Keratinocyte (primary cell): ENCODE measurements at regions not wholly inside any gene's neighbourhood (a gene's known extent, or its start where the extent isn't known, plus 50 kb on each side); places are given as distances from the start of the nearest gene placed in this dataset.

Experiments used
- DNase-seq: peaks from one replicate; pipeline ENCODE4 v3.0.0-alpha.2; 2011; ENCODE audit warnings: low read depth, missing footprints, low spot score
- FAIRE-seq: peaks from 2 replicates; lab custom pipeline; 2011; peaks lifted over from hg19 to GRCh38; lab: Jason Lieb, UNC
- H2AFZ ChIP-seq: 2 replicates; pipeline ENCODE4 v1.6.0; 2012; ENCODE audit warnings: low read length, control low read depth, inconsistent platforms; ENCODE audit not compliant: control insufficient read depth
- H3K27ac ChIP-seq: 2 replicates; pipeline ENCODE4 v1.5.1; 2011; ENCODE audit warnings: low read length; ENCODE audit not compliant: control insufficient read depth, insufficient read depth
- H3K27me3 ChIP-seq: 3 replicates; pipeline ENCODE4 v1.6.0; 2011; ENCODE audit warnings: low read length; ENCODE audit not compliant: control insufficient read depth, insufficient read depth; ENCODE audit errors: extremely low read depth
- H3K36me3 ChIP-seq, 2 experiments: 2 replicates in 1 of 2; 3 replicates in 1 of 2; pipeline ENCODE4 v1.5.1; 2011; ENCODE audit warnings: low read length in 2 of 2, mild to moderate bottlenecking in 1 of 2; ENCODE audit not compliant: control insufficient read depth in 2 of 2, insufficient read depth in 2 of 2; ENCODE audit errors: extremely low read depth in 1 of 2
- H3K4me1 ChIP-seq: 3 replicates; pipeline ENCODE4 v1.5.1; 2011; ENCODE audit warnings: low read length; ENCODE audit not compliant: control insufficient read depth, insufficient read depth; ENCODE audit errors: extremely low read depth
- H3K4me2 ChIP-seq: 3 replicates; pipeline ENCODE4 v1.6.0; 2011; ENCODE audit warnings: low read depth, low read length; ENCODE audit not compliant: control insufficient read depth, insufficient read depth; ENCODE audit errors: extremely low read depth
- H3K4me3 ChIP-seq, 3 experiments: fragments of 200-600 bp in 1 of 3; sonication (generic) in 1 of 3; 2 replicates in 2 of 3; 3 replicates in 1 of 3; pipeline ENCODE4 v1.5.1; 2011 to 2016; ENCODE audit warnings: low read length in 3 of 3, mild to moderate bottlenecking in 3 of 3, control low read depth in 2 of 3, inconsistent platforms in 1 of 3, low read depth in 1 of 3, mixed read lengths in 1 of 3, mixed run types in 1 of 3, moderate library complexity in 1 of 3; ENCODE audit not compliant: control insufficient read depth in 2 of 3, insufficient read depth in 2 of 3; ENCODE audit errors: extremely low read depth in 1 of 3
- H3K79me2 ChIP-seq: 2 replicates; pipeline ENCODE4 v1.6.0; 2012; ENCODE audit warnings: low read length; ENCODE audit not compliant: control insufficient read depth, insufficient read depth
- H3K9ac ChIP-seq: 3 replicates; pipeline ENCODE4 v1.6.0; 2011; ENCODE audit warnings: low read length; ENCODE audit not compliant: control insufficient read depth, insufficient read depth; ENCODE audit errors: extremely low read depth
- H3K9me1 ChIP-seq: 3 replicates; pipeline ENCODE4 v1.6.0; 2011; ENCODE audit warnings: low read length; ENCODE audit not compliant: control insufficient read depth, insufficient read depth; ENCODE audit errors: extremely low read depth
- H3K9me3 ChIP-seq: 2 replicates; pipeline ENCODE4 v1.5.1; 2012; ENCODE audit warnings: low read depth, low read length; ENCODE audit not compliant: control insufficient read depth
- H4K20me1 ChIP-seq: 3 replicates; pipeline ENCODE4 v1.6.0; 2011; ENCODE audit warnings: low read length; ENCODE audit not compliant: control insufficient read depth, insufficient read depth; ENCODE audit errors: extremely low read depth
- CTCF ChIP-seq, 3 experiments: IDR thresholded peaks in 1 of 3; conservative IDR thresholded peaks in 1 of 3; optimal IDR thresholded peaks in 1 of 3; 2 replicates in 2 of 3; 3 replicates in 1 of 3; pipeline versions ENCODE3 to v1.5.1; 2011; ENCODE audit warnings: low read length in 3 of 3, mild to moderate bottlenecking in 3 of 3, moderate library complexity in 2 of 3, control low read depth in 1 of 3, inconsistent platforms in 1 of 3; ENCODE audit not compliant: insufficient read depth in 2 of 3; ENCODE audit errors: extremely low read depth in 1 of 3
- EZH2 ChIP-seq: IDR thresholded peaks from one replicate; pipeline ENCODE4 v1.6.1; 2012; ENCODE audit warnings: inconsistent platforms, mild to moderate bottlenecking, low read length, moderate library complexity
- dilution Hi-C: fragments of 300-500 bp; cut with MboI; formaldehyde crosslinking; loops from one replicate; pipeline ENCODE4 v1.7.0; 2020; ENCODE audit warnings: low sequenced_read_pairs; ENCODE audit not compliant: extremely low pct_ligation_motif_present

GRCh38 chrX:13123247-13123856, 78.9 kb upstream of the FAM9C start:
- H4K20me1 ChIP-seq = no peaks in the 10 kb centered on the region
- H3K4me3 ChIP-seq = no peak overlapping the region
- no peak overlapping the region for H3K27ac ChIP-seq
- H3K9me1 ChIP-seq = no peaks in the 10 kb centered on the region
- H3K27me3 ChIP-seq = no peaks in the 10 kb centered on the region
- H2AFZ ChIP-seq = no peak overlapping the region
- H3K36me3 ChIP-seq = no peaks in the 10 kb centered on the region
- no peaks in the 10 kb centered on the region for H3K9me3 ChIP-seq
- no peaks in the 10 kb centered on the region for H3K79me2 ChIP-seq
- H3K4me1 ChIP-seq = peaks cover 12% of the 10 kb centered on the region
- TF ChIP-seq EZH2 (no peak), CTCF (optimal IDR thresholded peaks at IDR 0.05 in 1 of 3, IDR thresholded peaks at IDR 0.05 in 1 of 3, conservative IDR thresholded peaks at IDR 0.05 in 1 of 3; ENCODE audit: extremely low read depth in 1 of 3, insufficient read depth in 2 of 3, low read length in 3 of 3) (no peak)
- no peak overlapping the region for H3K4me2 ChIP-seq
- H3K9ac ChIP-seq = no peak overlapping the region
- DNase-seq (no peak), FAIRE-seq (no peak)
- dilution Hi-C loops = no loop called here

- Histone ChIP-seq H3K4me2 (no peak overlapping the region), H4K20me1 (no peaks in the 10 kb centered on the region), H3K9ac (no peak overlapping the region), H3K27me3 (no peaks in the 10 kb centered on the region), H3K9me3 (no peaks in the 10 kb centered on the region), H3K36me3 (no peaks in the 10 kb centered on the region), H3K4me1 (peaks cover 4% of the 10 kb centered on the region), H2AFZ (no peak overlapping the region), H3K27ac (no peak overlapping the region), H3K9me1 (no peaks in the 10 kb centered on the region), H3K4me3 (no peak overlapping the region), H3K79me2 (no peaks in the 10 kb centered on the region)
- DNase-seq (no peak), FAIRE-seq (no peak)
- dilution Hi-C loops = no loop called here
- TF ChIP-seq CTCF (optimal IDR thresholded peaks at IDR 0.05 in 1 of 3, IDR thresholded peaks at IDR 0.05 in 1 of 3, conservative IDR thresholded peaks at IDR 0.05 in 1 of 3; ENCODE audit: extremely low read depth in 1 of 3, insufficient read depth in 2 of 3, low read length in 3 of 3) (no peak), EZH2 (no peak)
Measured at GRCh38 chrX:13121020-13121555, 76.7 kb upstream of the FAM9C start.
